GM12865 (cell line): ENCODE measurements at regions not wholly inside any gene's neighbourhood (a gene's known extent, or its start where the extent isn't known, plus 50 kb on each side); places are given as distances from the start of the nearest gene placed in this dataset.

Experiments
- DNase-seq: peaks from one replicate; pipeline ENCODE4 v3.0.0; 2010; ENCODE audit warnings: low read depth
- H3K4me3 ChIP-seq: 2 replicates; pipeline ENCODE4 v1.5.1; 2011; ENCODE audit warnings: mild to moderate bottlenecking, low read depth, low read length, control low read depth
- TF ChIP-seq, protein P1 (sequence below): IDR thresholded peaks from 2 replicates; pipeline ENCODE4 v1.5.1; 2011; ENCODE audit warnings: low read length, control low read depth, low read depth, inconsistent platforms; ENCODE audit not compliant: insufficient read depth; ENCODE audit errors: missing control alignments

DNA sequence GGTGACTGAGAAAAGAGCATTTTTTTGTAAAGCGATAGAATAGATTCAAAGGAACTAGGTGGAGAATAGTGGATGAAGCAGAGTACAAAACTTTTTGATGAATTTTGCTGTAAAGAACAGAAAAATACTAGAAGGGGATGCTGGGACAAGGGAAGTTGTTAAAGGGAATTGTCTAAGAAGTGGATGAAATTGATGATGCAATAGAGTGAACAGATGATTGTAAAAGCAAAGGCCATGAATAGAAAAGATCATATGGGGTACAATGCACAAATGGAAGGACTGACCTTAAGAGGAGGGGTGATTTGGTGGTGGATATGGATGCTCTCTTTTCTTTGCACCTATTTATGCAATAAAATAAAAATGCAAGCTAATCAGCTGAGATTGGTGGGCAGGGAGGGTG is 262.7 kb upstream of the MAD2L1 start:
- TF ChIP-seq, protein P1, sequence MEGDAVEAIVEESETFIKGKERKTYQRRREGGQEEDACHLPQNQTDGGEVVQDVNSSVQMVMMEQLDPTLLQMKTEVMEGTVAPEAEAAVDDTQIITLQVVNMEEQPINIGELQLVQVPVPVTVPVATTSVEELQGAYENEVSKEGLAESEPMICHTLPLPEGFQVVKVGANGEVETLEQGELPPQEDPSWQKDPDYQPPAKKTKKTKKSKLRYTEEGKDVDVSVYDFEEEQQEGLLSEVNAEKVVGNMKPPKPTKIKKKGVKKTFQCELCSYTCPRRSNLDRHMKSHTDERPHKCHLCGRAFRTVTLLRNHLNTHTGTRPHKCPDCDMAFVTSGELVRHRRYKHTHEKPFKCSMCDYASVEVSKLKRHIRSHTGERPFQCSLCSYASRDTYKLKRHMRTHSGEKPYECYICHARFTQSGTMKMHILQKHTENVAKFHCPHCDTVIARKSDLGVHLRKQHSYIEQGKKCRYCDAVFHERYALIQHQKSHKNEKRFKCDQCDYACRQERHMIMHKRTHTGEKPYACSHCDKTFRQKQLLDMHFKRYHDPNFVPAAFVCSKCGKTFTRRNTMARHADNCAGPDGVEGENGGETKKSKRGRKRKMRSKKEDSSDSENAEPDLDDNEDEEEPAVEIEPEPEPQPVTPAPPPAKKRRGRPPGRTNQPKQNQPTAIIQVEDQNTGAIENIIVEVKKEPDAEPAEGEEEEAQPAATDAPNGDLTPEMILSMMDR: no peak
- DNase-seq: no peak
- H3K4me3 ChIP-seq: no peak overlapping the region

DNA sequence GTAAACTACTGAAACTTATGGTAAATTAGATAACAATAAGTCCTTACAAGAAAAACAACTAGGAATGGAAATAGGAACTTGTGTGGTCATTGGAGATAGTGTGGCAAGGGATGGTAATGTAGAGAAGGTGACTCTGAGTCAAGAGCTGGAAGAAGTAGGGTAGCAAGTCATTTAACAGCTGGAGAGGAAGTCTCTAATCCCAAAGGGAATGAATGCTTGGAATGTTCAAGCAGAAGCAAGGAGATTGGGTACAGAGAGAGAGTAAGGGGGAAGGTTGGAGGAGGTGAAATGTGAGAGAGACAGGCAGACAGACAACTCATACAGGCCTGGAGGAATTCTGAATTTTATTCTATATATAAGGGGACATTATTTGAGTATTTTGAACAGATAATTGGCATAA is 260.6 kb upstream of the MAD2L1 start:
- no peak for DNase-seq
- H3K4me3 ChIP-seq: no peak overlapping the region
- TF ChIP-seq, protein P1: no peak

DNA sequence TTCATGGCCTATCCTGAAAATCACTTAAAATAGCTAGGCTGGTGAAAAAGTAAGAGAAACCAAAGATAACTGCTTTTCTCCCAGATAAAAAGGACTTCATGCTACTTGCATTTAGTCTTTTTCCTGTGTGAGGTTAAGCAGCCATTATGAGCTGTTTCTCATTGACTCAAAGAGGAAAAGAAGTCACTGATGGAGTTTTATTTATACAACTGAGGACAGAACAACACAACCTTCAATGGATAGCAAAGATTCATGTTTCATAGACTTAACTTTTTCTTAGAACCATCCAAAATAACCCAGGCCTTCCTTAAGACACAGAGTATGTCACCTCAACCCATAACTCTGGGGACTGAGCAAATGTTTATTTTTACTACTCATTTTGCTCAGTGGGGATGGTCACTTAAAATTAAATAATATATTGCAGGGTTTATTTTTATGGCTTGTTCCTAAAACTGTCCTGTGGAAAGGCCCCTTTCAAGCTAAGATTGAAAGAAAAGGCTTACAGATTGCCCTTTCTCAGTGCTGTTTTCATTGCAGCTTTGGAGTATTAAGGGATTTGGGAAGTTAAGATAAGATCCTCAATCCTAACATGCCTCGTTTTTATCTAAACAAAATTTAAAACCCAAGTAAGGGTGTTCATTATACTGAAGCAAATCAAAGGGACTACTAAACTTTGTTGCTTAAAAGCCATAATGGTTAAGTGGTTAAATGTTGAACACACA is 252.6 kb upstream of the MAD2L1 start:
- no peak overlapping the region for H3K4me3 ChIP-seq
- no peak for DNase-seq
- TF ChIP-seq, protein P1: no peak

DNA sequence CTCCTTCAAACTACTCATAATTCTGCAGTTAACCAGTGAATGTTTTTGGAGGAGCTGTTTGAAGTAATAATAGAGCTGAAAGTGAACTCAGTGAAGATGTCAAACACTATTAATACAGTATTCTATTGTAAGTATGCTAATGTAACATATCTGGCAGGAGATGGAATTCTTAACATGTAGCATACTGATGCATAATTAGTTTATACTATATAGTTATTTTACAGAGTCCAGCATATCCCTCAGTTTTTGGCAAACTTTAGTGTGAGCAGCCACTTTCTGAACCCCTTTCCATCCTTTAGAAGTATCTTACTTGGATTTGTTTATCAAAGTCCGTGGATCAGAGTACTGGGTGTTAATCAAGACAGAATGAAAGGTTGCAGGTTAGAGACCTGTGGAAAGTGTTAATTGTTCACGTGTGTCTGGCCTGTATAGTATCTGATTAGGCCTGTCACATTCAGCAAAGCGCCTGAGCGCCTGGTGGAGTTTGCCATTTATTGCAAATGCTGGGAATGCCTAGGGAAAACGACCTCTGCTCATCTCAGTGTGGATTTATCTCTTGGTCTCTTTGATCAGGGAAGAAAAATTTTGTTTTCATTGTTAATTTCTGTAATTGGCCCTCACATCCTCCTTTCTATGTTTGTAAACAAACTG is 251.7 kb upstream of the MAD2L1 start:
- TF ChIP-seq, protein P1: no peak
- DNase-seq: no peak
- no peak overlapping the region for H3K4me3 ChIP-seq

DNA sequence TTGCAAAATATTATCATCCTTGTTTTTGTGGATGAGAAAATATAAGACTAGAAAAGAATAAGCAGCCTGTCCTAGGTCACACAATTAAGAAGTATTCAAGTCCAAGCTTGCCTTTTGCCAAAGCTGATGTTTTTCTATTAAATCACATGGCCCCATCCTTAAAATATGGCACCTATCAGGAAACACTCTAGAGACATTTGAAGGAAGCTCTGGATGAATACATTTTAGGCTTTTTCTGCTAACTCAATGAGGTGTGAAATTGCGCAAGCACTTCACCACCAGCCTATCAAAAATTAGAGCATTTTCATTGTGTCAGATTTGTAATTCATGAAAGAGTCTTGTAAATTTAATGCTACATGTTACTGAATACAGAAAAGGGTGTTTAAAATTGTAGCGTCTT is 251.1 kb upstream of the MAD2L1 start:
- TF ChIP-seq, protein P1: no peak
- no peak overlapping the region for H3K4me3 ChIP-seq
- DNase-seq: no peak

DNA sequence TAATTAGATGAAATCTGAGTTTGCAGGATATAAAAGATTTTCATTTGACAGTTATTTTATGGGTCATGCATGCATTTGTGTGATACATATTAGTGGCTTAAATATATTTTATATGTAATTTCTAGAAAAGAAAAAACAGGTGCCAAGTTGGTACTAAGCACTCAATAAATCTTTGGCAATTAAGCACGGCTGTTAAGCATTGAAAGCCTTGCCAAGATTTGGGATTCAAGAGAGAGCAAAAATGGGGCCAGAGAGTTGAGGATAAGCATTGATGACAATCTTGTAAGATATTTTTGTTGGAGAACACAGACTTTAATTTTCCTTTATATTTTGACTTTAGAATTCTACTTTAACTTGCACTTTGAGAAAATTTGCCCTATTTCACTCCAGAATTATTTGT is 249.8 kb upstream of the MAD2L1 start:
- DNase-seq: no peak
- TF ChIP-seq, protein P1: no peak
- no peak overlapping the region for H3K4me3 ChIP-seq
